ENCODE measurements at regions not wholly inside any gene's neighbourhood (a gene's known extent, or its start where the extent isn't known, plus 50 kb on each side); places are given as distances from the start of the nearest gene placed in this dataset.

GRCh38 chr5:174236070-174236469 is 190.6 kb downstream of the NSG2 start:
- DNase-seq: peak; percentile 27

- no peak for DNase-seq
These were observed 194.2 kb downstream of the NSG2 start for GRCh38 chr5:174239718-174240117.

GRCh38 chr5:174242573-174242972 is 197.1 kb downstream of the NSG2 start:
- DNase-seq: no peak

- no peak for DNase-seq
These were observed 198.4 kb downstream of the NSG2 start for GRCh38 chr5:174243904-174244303.

- no peak for DNase-seq
These were observed 200.1 kb downstream of the NSG2 start for GRCh38 chr5:174245516-174246075.

GRCh38 chr5:174246743-174247142 is 201.2 kb downstream of the NSG2 start:
- no peak for DNase-seq

- no peak for DNase-seq
These were observed 201.8 kb downstream of the NSG2 start for GRCh38 chr5:174247301-174247700.

- no peak for DNase-seq
These were observed 205.9 kb downstream of the NSG2 start for GRCh38 chr5:174251305-174252000.

- no peak for DNase-seq
These were observed 206.6 kb downstream of the NSG2 start for GRCh38 chr5:174252121-174252520.

GRCh38 chr5:174259696-174260420 is 214.4 kb downstream of the NSG2 start:
- DNase-seq: no peak

- peak; percentile 38 for DNase-seq
These were observed 225.8 kb downstream of the NSG2 start for GRCh38 chr5:174271316-174271715.

GRCh38 chr5:174272671-174273070 is 227.2 kb downstream of the NSG2 start:
- no peak for DNase-seq

- no peak for DNase-seq
These were observed 227.8 kb downstream of the NSG2 start for GRCh38 chr5:174273325-174273724.

- peak; percentile 20 for DNase-seq
These were observed 230.5 kb downstream of the NSG2 start for GRCh38 chr5:174275959-174276358.

GRCh38 chr5:174281089-174281760 is 235.7 kb downstream of the NSG2 start:
- DNase-seq: no peak

GRCh38 chr5:174281855-174282254 is 236.3 kb downstream of the NSG2 start:
- DNase-seq: no peak

GRCh38 chr5:174282391-174282790 is 236.9 kb downstream of the NSG2 start:
- no peak for DNase-seq

GRCh38 chr5:174283211-174284005 is 237.9 kb downstream of the NSG2 start:
- DNase-seq: peak; percentile 18

- no peak for DNase-seq
These were observed 239.4 kb downstream of the NSG2 start for GRCh38 chr5:174284873-174285272.

- DNase-seq: no peak
These were observed 242.3 kb downstream of the NSG2 start for GRCh38 chr5:174287761-174288160.

GRCh38 chr5:174288439-174288838 is 242.9 kb downstream of the NSG2 start:
- DNase-seq: no peak

- DNase-seq: no peak
These were observed 245.7 kb downstream of the NSG2 start for GRCh38 chr5:174291162-174291561.

- DNase-seq: no peak
These were observed 246.8 kb downstream of the NSG2 start for GRCh38 chr5:174292348-174292747.

Data from NCI-H2171 treated with DMSO at 0.1 percent for 48 hours (cell line).